Left ventricle myocardium inferior (tissue), 1 donor: ENCODE measurements at regions not wholly inside any gene's neighbourhood (a gene's known extent, or its start where the extent isn't known, plus 50 kb on each side); places are given as distances from the start of the nearest gene placed in this dataset.

Experiments used
- DNase-seq: peaks from one replicate; pipeline ENCODE4 v3.0.0-alpha.2; 2020
- H3K27ac ChIP-seq: fragments of 200-600 bp; replicated peaks from 2 replicates; pipeline ENCODE4 v1.8.0; 2021
- H3K27me3 ChIP-seq: fragments of 200-600 bp; 2 replicates; pipeline ENCODE4 v1.8.0; 2021; ENCODE audit warnings: low read depth
- H3K36me3 ChIP-seq: fragments of 200-600 bp; 2 replicates; pipeline ENCODE4 v1.8.0; 2021
- H3K4me1 ChIP-seq: fragments of 200-600 bp; 2 replicates; pipeline ENCODE4 v1.8.0; 2021
- H3K4me3 ChIP-seq: fragments of 200-600 bp; 2 replicates; pipeline ENCODE4 v1.8.0; 2021; ENCODE audit warnings: mild to moderate bottlenecking, moderate library complexity
- H3K9me3 ChIP-seq: fragments of 200-600 bp; replicated peaks from 2 replicates; pipeline ENCODE4 v1.8.0; 2021
- CTCF ChIP-seq: fragments of 200-600 bp; IDR thresholded peaks from 2 replicates; pipeline ENCODE4 v1.8.0; 2021; ENCODE audit warnings: antibody characterized with exemption, mild to moderate bottlenecking, borderline replicate concordance
- intact Hi-C: fragments of 100-400 bp; cut with micrococcal nuclease; formaldehyde crosslinking; loops from one replicate; pipeline ENCODE4 v1.11.0; 2022
- donor health status: DM: no; HTN: yes; CAD: no; lungs with severe emphysema.

DNA sequence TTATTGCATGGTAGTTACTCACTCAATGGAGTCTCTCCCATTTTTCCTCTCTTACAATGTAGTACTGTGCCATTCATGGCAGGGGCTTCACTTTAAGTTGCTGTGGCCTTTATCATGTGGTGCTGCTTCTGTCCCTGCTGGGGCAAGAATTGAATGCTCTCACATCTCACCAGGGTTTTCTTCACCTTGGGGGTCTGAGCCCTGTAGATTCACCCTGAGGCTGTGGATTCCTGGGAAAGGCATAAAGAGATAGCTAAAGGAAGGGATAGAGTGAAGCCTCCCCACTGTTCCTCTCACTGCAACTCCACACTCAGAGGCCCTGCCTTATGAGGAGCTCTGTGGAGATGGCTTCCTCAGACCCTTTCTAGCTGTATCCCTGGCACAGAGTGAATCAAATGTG is 178.5 kb upstream of the GOT2 start:
- no peaks in the 10 kb centered on the region for H3K4me1 ChIP-seq
- H3K9me3 ChIP-seq, result peaks cover 14% of the 10 kb centered on the region
- H3K36me3 ChIP-seq, result no peaks in the 10 kb centered on the region
- H3K27me3 ChIP-seq, result no peaks in the 10 kb centered on the region
- DNase-seq, result no peak
- no peak overlapping the region for H3K4me3 ChIP-seq
- no peak for TF ChIP-seq CTCF
- intact Hi-C loops, result no loop called here
- H3K27ac ChIP-seq, result no peak overlapping the region

DNA sequence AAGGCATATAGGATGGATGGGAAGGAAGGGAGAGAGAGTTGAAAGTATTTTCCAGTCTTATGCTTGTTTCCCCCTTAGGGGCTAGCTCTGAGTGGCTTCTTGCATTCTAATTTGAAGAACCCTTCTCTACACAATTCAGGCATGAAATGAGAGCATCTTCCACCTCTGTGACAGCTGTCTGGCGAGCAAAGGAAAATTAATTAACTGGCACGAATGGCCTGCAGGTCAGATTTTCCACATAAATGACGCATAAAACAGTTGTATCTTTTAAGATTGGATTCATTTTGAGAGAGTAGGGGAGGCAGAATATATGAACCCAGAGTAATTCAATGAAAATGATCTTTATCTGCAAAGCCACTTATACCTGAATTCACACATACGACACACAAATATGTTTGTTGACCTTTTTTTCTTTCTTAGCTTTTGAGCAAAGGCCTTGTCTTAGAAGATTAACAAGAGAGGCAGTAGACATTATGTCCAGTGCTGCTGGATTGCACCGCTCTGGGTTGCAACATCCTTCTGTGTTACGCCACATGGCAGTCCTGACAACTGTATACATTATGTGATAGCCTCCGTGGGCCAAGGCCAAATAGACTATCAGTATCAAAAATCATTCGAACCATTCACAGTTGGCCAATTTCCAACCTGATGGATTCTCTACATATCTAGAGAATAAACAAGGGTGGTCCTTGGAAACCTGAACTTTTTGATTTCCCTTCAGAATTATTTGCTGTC is 173.0 kb upstream of the GOT2 start:
- no peak for TF ChIP-seq CTCF
- Histone ChIP-seq H3K36me3 (no peaks in the 10 kb centered on the region), H3K27ac (no peak overlapping the region), H3K4me1 (no peaks in the 10 kb centered on the region), H3K27me3 (no peaks in the 10 kb centered on the region), H3K9me3 (no peaks in the 10 kb centered on the region), H3K4me3 (no peak overlapping the region)
- DNase-seq, result no peak
- intact Hi-C loops, result no loop called here

DNA sequence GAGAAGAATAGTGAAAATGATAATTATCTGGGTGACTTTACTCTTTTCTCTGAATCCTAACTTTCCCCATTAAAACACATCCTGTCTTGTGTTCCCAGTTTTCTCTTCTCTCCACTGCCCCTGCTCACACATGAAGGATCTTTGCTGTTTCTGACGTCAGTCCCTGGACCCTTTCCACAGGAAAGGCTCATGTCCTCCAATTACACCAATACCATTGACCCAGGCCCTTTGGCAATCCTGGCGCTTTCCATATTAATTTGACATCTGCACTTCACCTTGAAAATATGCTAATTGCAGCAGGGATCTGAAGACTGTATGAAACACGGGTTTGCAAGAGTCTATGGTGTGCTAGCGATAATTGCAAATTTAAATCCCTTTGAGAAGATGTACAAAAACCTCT is 170.2 kb upstream of the GOT2 start:
- TF ChIP-seq CTCF, result no peak
- H3K27ac ChIP-seq, result no peak overlapping the region
- H3K4me1 ChIP-seq, result no peaks in the 10 kb centered on the region
- no peaks in the 10 kb centered on the region for H3K36me3 ChIP-seq
- DNase-seq, result no peak
- no peaks in the 10 kb centered on the region for H3K9me3 ChIP-seq
- intact Hi-C loops, result no loop called here
- no peak overlapping the region for H3K4me3 ChIP-seq
- H3K27me3 ChIP-seq, result no peaks in the 10 kb centered on the region

DNA sequence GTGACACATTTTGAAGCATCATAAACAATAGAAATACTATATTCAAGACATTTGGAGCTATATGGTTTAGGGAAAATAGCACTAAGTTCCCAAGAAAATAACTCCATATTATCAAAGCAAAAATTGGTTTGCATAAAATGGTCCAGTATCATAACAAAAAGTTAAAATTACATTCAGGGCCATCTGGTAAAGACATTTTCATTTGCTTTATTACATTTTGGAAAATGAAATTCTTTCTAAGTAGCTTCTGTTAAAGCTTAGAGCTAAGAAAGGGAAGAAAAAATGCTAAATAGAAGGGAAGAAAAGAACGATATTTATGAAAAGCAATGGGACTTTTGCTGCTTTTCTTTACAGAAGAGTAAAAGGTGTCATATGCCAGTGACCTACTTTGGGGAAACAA is 155.4 kb upstream of the GOT2 start:
- intact Hi-C loops, result no loop called here
- H3K36me3 ChIP-seq, result no peaks in the 10 kb centered on the region

GRCh38 chr16:58885528-58886170 is 151.5 kb upstream of the GOT2 start:
- Histone ChIP-seq H3K36me3 (no peaks in the 10 kb centered on the region), H3K4me3 (no peak overlapping the region), H3K9me3 (no peaks in the 10 kb centered on the region), H3K27ac (no peak overlapping the region), H3K27me3 (no peaks in the 10 kb centered on the region), H3K4me1 (no peaks in the 10 kb centered on the region)
- no peak for DNase-seq
- intact Hi-C loops, result no loop called here
- no peak for TF ChIP-seq CTCF

More for the DNA sequence above, 155.4 kb upstream of the GOT2 start:
- H3K4me1 ChIP-seq, result no peaks in the 10 kb centered on the region
- H3K27me3 ChIP-seq, result no peaks in the 10 kb centered on the region
- DNase-seq, result no peak
- no peaks in the 10 kb centered on the region for H3K9me3 ChIP-seq
- no peak overlapping the region for H3K27ac ChIP-seq
- no peak overlapping the region for H3K4me3 ChIP-seq
- no peak for TF ChIP-seq CTCF
